IMR-90 (cell line): ENCODE measurements at regions not wholly inside any gene's neighbourhood (a gene's known extent, or its start where the extent isn't known, plus 50 kb on each side); places are given as distances from the start of the nearest gene placed in this dataset.

Experiments
- ATAC-seq: fragments of 200-7000 bp; cut with Tn5 transposase; 2 replicates; pipeline ENCODE4 v1.9.1; 2020; ENCODE audit warnings: low read depth, mild to moderate bottlenecking, moderate library complexity
- BruUV-seq: library from RNA; stranded (reverse); fragments of 400-500 nt; replicated peaks from 2 replicates; lab custom pipeline; 2021; lab: Mats Ljungman, UMichigan
- CTCF ChIA-PET: fragments of 300-600 bp; formaldehyde crosslinking; extraction: SDS; loops from one replicate; lab custom pipeline; 2021; ENCODE audit warnings: antibody characterized with exemption; lab: Yijun Ruan, JAX
- POLR2A ChIA-PET: fragments of 300-600 bp; sonication (Branson Sonifier 250); formaldehyde crosslinking; loops from one replicate; lab custom pipeline; 2022; ENCODE audit warnings: antibody characterized with exemption; ENCODE audit not compliant: unreplicated experiment; lab: Charles Lee
- DNase-seq: peaks from one replicate; pipeline ENCODE4 v3.0.0; 2013
- H2AFZ ChIP-seq: replicated peaks from 2 replicates; pipeline ENCODE3; 2013; ENCODE audit warnings: low read length, mild to moderate bottlenecking; ENCODE audit not compliant: poor library complexity
- H2AK5ac ChIP-seq: 2 replicates; pipeline ENCODE4 v1.6.1; 2013; ENCODE audit warnings: low read depth, low read length, inconsistent platforms
- H2AK9ac ChIP-seq: replicated peaks from 2 replicates; pipeline ENCODE3; 2013; ENCODE audit warnings: mild to moderate bottlenecking, low read depth, low read length, moderate library complexity; ENCODE audit not compliant: poor library complexity
- H2BK120ac ChIP-seq: 2 replicates; pipeline ENCODE4 v1.6.1; 2013; ENCODE audit warnings: low read depth, low read length, inconsistent platforms
- H2BK15ac ChIP-seq: 3 replicates; pipeline ENCODE4 v1.6.1; 2013; ENCODE audit warnings: low read depth, low read length, inconsistent platforms
- H2BK20ac ChIP-seq: 2 replicates; pipeline ENCODE4 v1.6.1; 2013; ENCODE audit warnings: low read depth, mild to moderate bottlenecking, inconsistent platforms, low read length, moderate library complexity
- H2BK5ac ChIP-seq: 2 replicates; pipeline ENCODE4 v1.6.1; 2013; ENCODE audit warnings: mild to moderate bottlenecking, low read depth, low read length, inconsistent platforms; ENCODE audit not compliant: poor library complexity, severe bottlenecking
- H3K14ac ChIP-seq: replicated peaks from 2 replicates; pipeline ENCODE4 v1.6.1; 2013; ENCODE audit warnings: low read depth, low read length, inconsistent platforms
- H3K18ac ChIP-seq: 2 replicates; pipeline ENCODE4 v1.6.1; 2013; ENCODE audit warnings: low read depth, low read length, control low read depth
- H3K23ac ChIP-seq: 2 replicates; pipeline ENCODE4 v1.6.1; 2013; ENCODE audit warnings: low read depth, low read length, inconsistent platforms
- H3K27ac ChIP-seq: 2 replicates; pipeline ENCODE4 v1.5.1; 2013; ENCODE audit warnings: mild to moderate bottlenecking, control low read depth, low read length; ENCODE audit not compliant: insufficient read depth
- H3K27me3 ChIP-seq: 2 replicates; pipeline ENCODE4 v1.6.1; 2013; ENCODE audit warnings: low read length; ENCODE audit not compliant: control insufficient read depth, insufficient read depth
- H3K36me3 ChIP-seq: 2 replicates; pipeline ENCODE4 v1.6.1; 2013; ENCODE audit warnings: low read length, mixed read lengths; ENCODE audit not compliant: control insufficient read depth, insufficient read depth
- H3K4ac ChIP-seq: 2 replicates; pipeline ENCODE4 v1.6.1; 2013; ENCODE audit warnings: low read depth, low read length, inconsistent platforms
- H3K4me1 ChIP-seq: 2 replicates; pipeline ENCODE4 v1.6.1; 2013; ENCODE audit warnings: low read length, mixed read lengths; ENCODE audit not compliant: control insufficient read depth, insufficient read depth
- H3K4me2 ChIP-seq: 2 replicates; pipeline ENCODE4 v1.6.1; 2013; ENCODE audit warnings: low read depth, mild to moderate bottlenecking, control low read depth, low read length, moderate library complexity
- H3K4me3 ChIP-seq: 2 replicates; pipeline ENCODE4 v1.5.1; 2013; ENCODE audit warnings: low read depth, mild to moderate bottlenecking, control low read depth, low read length, moderate library complexity; ENCODE audit not compliant: insufficient read depth
- H3K56ac ChIP-seq: 2 replicates; pipeline ENCODE4 v1.6.1; 2013; ENCODE audit warnings: low read length, inconsistent platforms; ENCODE audit not compliant: insufficient read depth; ENCODE audit errors: extremely low read depth
- H3K79me1 ChIP-seq, 2 experiments: 2 replicates each; pipeline ENCODE4 v1.6.1; 2013; ENCODE audit warnings: low read length in 2 of 2, inconsistent platforms in 1 of 2, low read depth in 1 of 2
- H3K9ac ChIP-seq: 2 replicates; pipeline ENCODE4 v1.6.1; 2013; ENCODE audit warnings: low read depth, low read length, control low read depth
- H3K9me1 ChIP-seq: 2 replicates; pipeline ENCODE4 v1.6.1; 2013; ENCODE audit warnings: low read length, inconsistent platforms; ENCODE audit not compliant: insufficient read depth
- H3K9me3 ChIP-seq: 2 replicates; pipeline ENCODE4 v1.6.1; 2013; ENCODE audit warnings: low read length; ENCODE audit not compliant: control insufficient read depth, insufficient read depth
- H4K20me1 ChIP-seq: 2 replicates; pipeline ENCODE4 v1.6.1; 2013; ENCODE audit warnings: low read length, inconsistent platforms; ENCODE audit not compliant: insufficient read depth
- H4K5ac ChIP-seq: 2 replicates; pipeline ENCODE4 v1.6.1; 2013; ENCODE audit warnings: mild to moderate bottlenecking, low read depth, low read length, control low read depth
- H4K8ac ChIP-seq, 2 experiments: 2 replicates each; pipeline ENCODE4 v1.6.1; 2013; ENCODE audit warnings: low read depth in 2 of 2, low read length in 2 of 2, control low read depth in 1 of 2, inconsistent platforms in 1 of 2
- H4K91ac ChIP-seq: 2 replicates; pipeline ENCODE4 v1.6.1; 2013; ENCODE audit warnings: low read depth, low read length, inconsistent platforms; ENCODE audit not compliant: insufficient read depth
- CEBPB ChIP-seq: IDR thresholded peaks from 2 replicates; pipeline ENCODE4 v1.6.1; 2012; ENCODE audit warnings: low read depth, low read length, improper control_type of control experiment
- CHD1 ChIP-seq: IDR thresholded peaks from 2 replicates; pipeline ENCODE4 v1.6.1; 2012; ENCODE audit warnings: low read depth, low read length, improper control_type of control experiment
- CTCF ChIP-seq: conservative IDR thresholded peaks from 2 replicates; pipeline ENCODE4 v1.5.1; 2012; ENCODE audit warnings: mild to moderate bottlenecking, low read depth, low read length, improper control_type of control experiment
- ELK1 ChIP-seq: fragments of 150-350 bp; IDR thresholded peaks from 2 replicates; pipeline ENCODE4 v1.6.1; 2016; ENCODE audit warnings: low read depth, mild to moderate bottlenecking, low read length, moderate library complexity, borderline replicate concordance
- FOS ChIP-seq: fragments of 150-350 bp; IDR thresholded peaks from 2 replicates; pipeline ENCODE4 v1.6.1; 2016; ENCODE audit warnings: low read depth, low read length
- MAFK ChIP-seq: IDR thresholded peaks from 2 replicates; pipeline ENCODE4 v1.6.1; 2012; ENCODE audit warnings: low read depth, low read length, improper control_type of control experiment
- MAZ ChIP-seq: IDR thresholded peaks from 2 replicates; pipeline ENCODE4 v1.6.1; 2012; ENCODE audit warnings: low read depth, mild to moderate bottlenecking, low read length, improper control_type of control experiment, moderate library complexity, borderline replicate concordance
- MXI1 ChIP-seq: IDR thresholded peaks from 2 replicates; pipeline ENCODE4 v1.6.1; 2012; ENCODE audit warnings: low read depth, mild to moderate bottlenecking, low read length, moderate library complexity, borderline replicate concordance
- NFE2L2 ChIP-seq: fragments of 150-350 bp; IDR thresholded peaks from 2 replicates; pipeline ENCODE4 v1.6.1; 2016; ENCODE audit warnings: low read depth, mild to moderate bottlenecking, low read length
- POLR2A ChIP-seq: IDR thresholded peaks from 2 replicates; pipeline ENCODE4 v1.6.1; 2012; ENCODE audit warnings: mild to moderate bottlenecking, low read depth, low read length
- RAD21 ChIP-seq: IDR thresholded peaks from 2 replicates; pipeline ENCODE4 v1.6.1; 2012; ENCODE audit warnings: low read length, improper control_type of control experiment
- RCOR1 ChIP-seq: IDR thresholded peaks from 2 replicates; pipeline ENCODE4 v1.6.1; 2012; ENCODE audit warnings: mild to moderate bottlenecking, low read length, improper control_type of control experiment; ENCODE audit not compliant: insufficient replicate concordance
- RFX5 ChIP-seq: IDR thresholded peaks from 2 replicates; pipeline ENCODE4 v1.8.0; 2012; ENCODE audit warnings: low read depth, mild to moderate bottlenecking, low read length, moderate library complexity
- SMC3 ChIP-seq: fragments of 150-350 bp; IDR thresholded peaks from 2 replicates; pipeline ENCODE4 v1.6.1; 2016; ENCODE audit warnings: low read depth, mild to moderate bottlenecking, antibody characterized with exemption, low read length, moderate library complexity
- USF2 ChIP-seq: fragments of 150-350 bp; IDR thresholded peaks from 2 replicates; pipeline ENCODE4 v1.6.1; 2017; ENCODE audit warnings: mild to moderate bottlenecking, antibody characterized with exemption, low read length, low read depth
- WGBS, 2 experiments: methylation state at CpG; one replicate each; pipeline versions ENCODE4 v1.1.5 to v1.1.7; 2013; ENCODE audit warnings: missing lambda C conversion rate in 2 of 2; ENCODE audit not compliant: insufficient read length in 1 of 2; ENCODE audit errors: extremely low coverage in 2 of 2; 5-methylcytosine and 5-hydroxymethylcytosine counted together
- dilution Hi-C: fragments of 300-500 bp; cut with HindIII; formaldehyde crosslinking; loops from one replicate; pipeline ENCODE4 v1.14.3; 2018; ENCODE audit warnings: low sequenced_read_pairs; ENCODE audit not compliant: unreplicated experiment
- in situ Hi-C: fragments of 300-500 bp; cut with MboI; formaldehyde crosslinking; loops from 3 replicates; pipeline ENCODE4 v1.14.3; 2019; ENCODE audit warnings: low sequenced_read_pairs, inconsistent platforms, mixed read lengths
- intact Hi-C: fragments of 100-400 bp; cut with micrococcal nuclease; formaldehyde crosslinking; loops from 2 replicates; pipeline ENCODE4 v1.10.0; 2022

GRCh38 chr9:90019626-90020025 lies 414.8 kb downstream of the GADD45G start:
- no peak overlapping the region for H3K4me2 ChIP-seq
- intact Hi-C loops: no loop called here
- no peak overlapping the region for H3K4me3 ChIP-seq
- H3K27ac ChIP-seq: no peak overlapping the region
- CTCF ChIA-PET: no interaction called here
- H3K79me1 ChIP-seq: no peaks in the 10 kb centered on the region
- dilution Hi-C loops: no loop called here
- no peak overlapping the region for H3K18ac ChIP-seq
- POLR2A ChIA-PET: no interaction called here
- ATAC-seq (no peak), DNase-seq (no peak)
- no TSS peak for BruUV-seq
- H2AFZ ChIP-seq: no peak overlapping the region
- H4K8ac ChIP-seq: no peak overlapping the region
- H3K4ac ChIP-seq: no peak overlapping the region
- H2BK20ac ChIP-seq: no peak overlapping the region
- no peak overlapping the region for H2BK5ac ChIP-seq
- 78% methylated on average over 6 of the region's 9 CpGs; no CpG with 5 or more reads in 1 of the 2 experiments for WGBS, 2 experiments
- H4K91ac ChIP-seq: no peak overlapping the region
- no peaks in the 10 kb centered on the region for H3K4me1 ChIP-seq
- no peaks in the 10 kb centered on the region for H4K20me1 ChIP-seq
- H3K9ac ChIP-seq: no peak overlapping the region
- no peaks in the 10 kb centered on the region for H3K36me3 ChIP-seq
- H2BK120ac ChIP-seq: no peak overlapping the region
- in situ Hi-C loops: no loop called here
- no peak overlapping the region for H3K14ac ChIP-seq
- no peaks in the 10 kb centered on the region; the same call in 1 of the 2 replicates for H3K27me3 ChIP-seq
- no peak for TF ChIP-seq CEBPB
- TF ChIP-seq POLR2A: no peak
- no peak for TF ChIP-seq SMC3
- TF ChIP-seq CTCF: no peak
- no peak for TF ChIP-seq NFE2L2
- no peak for TF ChIP-seq RAD21
- TF ChIP-seq MXI1: no peak
- no peak for TF ChIP-seq FOS
- TF ChIP-seq USF2: no peak
- no peak for TF ChIP-seq MAFK
- no peak for TF ChIP-seq RCOR1
- TF ChIP-seq CHD1: no peak
- TF ChIP-seq ELK1: no peak
- TF ChIP-seq RFX5: no peak
- TF ChIP-seq MAZ: no peak
- H4K5ac ChIP-seq: no peak overlapping the region
- H3K9me1 ChIP-seq: no peaks in the 10 kb centered on the region
- no peak overlapping the region for H3K23ac ChIP-seq
- H3K56ac ChIP-seq: no peak overlapping the region
- H2AK5ac ChIP-seq: no peak overlapping the region
- H3K9me3 ChIP-seq: no peaks in the 10 kb centered on the region
- no peak overlapping the region for H2AK9ac ChIP-seq
- H2BK15ac ChIP-seq: no peak overlapping the region
